ENCODE measurements at regions not wholly inside any gene's neighbourhood (a gene's known extent, or its start where the extent isn't known, plus 50 kb on each side); places are given as distances from the start of the nearest gene placed in this dataset.

- TF ChIP-seq FOXA1 (IDR thresholded peaks at IDR 0.05) (no peak), FOXK2 (IDR thresholded peaks at IDR 0.05) (no peak), ELF4 (IDR thresholded peaks at IDR 0.05) (no peak), PKNOX1 (IDR thresholded peaks at IDR 0.05) (no peak), ZNF384 (IDR thresholded peaks at IDR 0.05) (no peak)
Observed at GRCh38 chr1:244319283-244320132, 132.2 kb downstream of the ADSS2 start.
